GM19468 (cell line): ENCODE measurements at regions not wholly inside any gene's neighbourhood (a gene's known extent, or its start where the extent isn't known, plus 50 kb on each side); places are given as distances from the start of the nearest gene placed in this dataset.
"Not testable (repeated sequence)": the region's sequence is repeated elsewhere in the genome, so short reads cannot be mapped to it uniquely, and the experiment has no call there.

Experiments used
- ATAC-seq: cut with Tn5 transposase; IDR thresholded peaks from one replicate; pipeline ENCODE4 v1.9.1; 2021; ENCODE audit warnings: mild to moderate bottlenecking, moderate library complexity, moderate number of reproducible peaks; ENCODE audit not compliant: unreplicated experiment; ENCODE audit errors: extremely low read depth

DNA sequence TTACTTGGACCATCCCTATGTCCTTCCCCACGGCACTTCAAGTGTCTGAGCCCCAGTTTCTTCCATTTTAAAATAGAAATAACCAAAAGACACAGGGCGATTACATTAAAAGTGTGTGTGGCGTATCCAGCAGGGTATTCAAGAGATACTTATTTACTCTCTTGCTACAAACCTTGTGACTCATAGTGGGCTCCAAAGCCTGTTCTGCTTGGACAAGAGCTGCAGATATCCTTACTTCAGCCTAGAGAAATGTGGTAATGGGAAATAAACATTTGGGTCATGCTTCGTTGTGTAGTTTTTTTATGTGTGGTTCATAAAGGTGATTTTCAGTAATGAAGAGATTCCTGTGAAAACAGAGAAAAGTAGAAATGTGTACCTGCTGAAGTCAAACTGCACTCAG lies 288.9 kb upstream of the CDH11 start:
- no peak for ATAC-seq

DNA sequence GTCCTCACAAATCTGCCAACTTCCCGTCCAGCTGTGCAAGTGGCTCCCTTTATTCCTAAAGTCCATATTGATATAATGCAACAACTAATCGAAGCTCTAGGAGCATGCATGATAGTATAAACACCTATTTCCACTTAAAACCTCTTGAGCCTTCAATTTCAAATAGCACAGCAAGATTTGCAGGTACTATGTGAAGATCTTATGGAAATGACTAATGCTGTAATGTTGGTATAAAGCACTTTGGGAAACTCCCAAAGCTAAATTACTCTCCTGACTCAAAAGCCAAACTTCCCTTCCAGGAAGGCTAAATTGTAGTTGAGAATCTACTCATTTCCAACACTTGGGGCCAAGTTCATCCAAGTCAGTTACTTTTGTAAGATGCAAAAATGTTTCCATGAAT lies 287.6 kb upstream of the CDH11 start:
- no peak for ATAC-seq

DNA sequence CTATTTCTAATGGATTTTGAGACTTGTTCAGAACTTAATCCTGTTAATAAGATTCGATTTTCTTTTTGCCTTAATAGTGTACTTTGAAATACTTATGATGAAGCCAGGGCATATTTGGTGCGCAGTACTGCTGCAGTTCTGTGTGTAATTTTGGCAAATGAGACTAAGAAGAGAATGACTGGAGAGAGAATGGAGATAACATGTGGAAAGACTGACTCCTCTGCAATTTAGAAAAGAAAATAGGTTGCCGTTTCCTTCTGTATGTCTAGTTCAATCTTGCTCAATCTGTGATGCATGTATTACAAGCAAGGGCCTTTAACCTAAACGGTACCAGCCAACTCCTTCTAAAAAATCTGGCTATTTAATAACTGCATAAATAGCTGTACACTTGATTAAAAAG lies 285.1 kb upstream of the CDH11 start:
- ATAC-seq, result no peak

DNA sequence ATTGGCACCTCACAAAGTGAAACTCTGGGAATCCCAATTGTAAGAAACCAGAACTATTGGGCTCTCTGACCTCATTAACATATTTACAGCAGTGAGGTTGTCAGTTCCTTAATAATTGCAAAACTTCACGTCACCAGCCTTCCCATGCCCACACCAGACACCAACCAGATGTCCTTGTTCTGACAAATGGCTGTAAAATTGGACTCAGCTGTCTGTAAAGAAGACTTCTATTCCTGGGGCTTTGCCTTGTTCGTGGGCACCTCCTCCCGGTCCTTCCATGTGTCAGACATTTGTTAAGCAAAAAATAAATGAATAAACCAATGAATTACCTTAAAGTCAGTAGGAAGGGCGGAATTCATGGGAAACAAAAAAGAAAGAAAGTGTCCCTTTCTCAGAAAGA lies 284.3 kb upstream of the CDH11 start:
- no peak for ATAC-seq

DNA sequence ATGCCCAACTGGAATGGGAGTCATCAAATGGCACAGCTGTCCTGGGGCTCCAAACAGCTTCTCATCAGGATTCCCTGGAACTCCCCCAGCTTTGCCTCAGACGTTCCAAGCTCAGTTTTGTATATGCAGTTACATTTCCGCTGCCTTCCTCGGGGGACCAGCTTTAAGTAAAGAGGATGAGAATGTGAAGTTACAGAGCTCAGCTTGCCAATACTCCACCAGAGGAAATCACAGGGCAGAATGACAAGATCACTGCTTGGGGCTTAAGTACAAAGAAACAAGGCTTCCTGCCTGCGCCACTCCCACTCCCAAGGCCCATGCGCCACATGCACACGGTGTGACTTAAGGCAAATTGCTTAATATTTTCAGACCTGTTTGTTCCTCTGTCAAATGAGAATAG lies 272.4 kb upstream of the CDH11 start:
- no peak for ATAC-seq

DNA sequence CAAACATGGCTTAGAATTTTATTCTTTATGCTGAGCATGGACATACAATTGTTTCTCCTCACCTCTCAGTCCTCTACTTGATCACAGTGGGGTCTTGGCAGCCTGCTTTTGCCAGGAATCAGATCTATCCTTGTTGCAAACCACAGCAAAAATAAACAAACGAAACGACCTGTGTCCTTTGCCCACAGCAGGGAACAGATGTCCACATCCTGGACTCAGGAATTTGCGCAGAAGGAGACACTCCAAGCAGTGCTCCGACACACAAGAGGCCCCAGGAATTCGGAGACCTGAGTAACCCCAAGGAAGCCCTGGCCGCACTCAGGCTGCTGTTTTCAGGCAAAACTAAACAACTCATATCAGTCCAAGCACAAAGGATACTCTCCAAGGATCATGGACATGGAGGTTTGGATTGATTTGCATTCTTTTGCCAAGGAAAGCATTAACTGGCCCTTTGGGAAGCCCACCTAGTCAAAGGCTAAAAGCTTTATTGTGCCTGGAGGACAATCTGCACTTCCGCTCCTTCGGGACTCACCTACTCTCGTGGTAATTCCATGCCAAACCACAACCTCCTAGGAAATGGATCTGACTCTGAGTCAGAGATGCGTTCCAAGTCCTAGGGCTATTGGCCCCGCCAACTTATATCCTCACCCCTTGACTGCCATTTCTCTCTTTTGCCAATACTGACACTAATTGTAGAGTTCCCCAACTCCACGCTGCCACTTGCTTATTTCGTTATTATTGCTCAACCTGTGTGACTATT lies 271.1 kb upstream of the CDH11 start:
- no peak for ATAC-seq

DNA sequence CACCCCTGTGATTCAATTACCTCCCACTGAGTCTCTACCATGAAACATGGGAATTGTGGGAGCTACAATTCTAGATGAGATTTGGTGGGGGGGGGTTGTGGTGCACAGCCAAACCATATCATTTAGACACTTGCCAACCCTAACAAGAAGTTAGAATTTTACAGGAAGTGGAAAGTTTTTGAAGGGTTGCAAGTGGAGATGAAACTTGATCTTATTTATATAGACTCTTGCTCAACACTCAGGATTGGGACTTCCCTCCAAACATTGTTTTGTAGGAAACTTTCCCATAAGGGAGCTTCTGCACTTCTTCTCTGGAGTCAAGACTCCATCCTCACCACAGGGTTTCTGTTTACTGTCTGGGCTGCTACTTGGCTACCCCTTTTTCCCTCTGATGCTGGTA lies 266.7 kb upstream of the CDH11 start:
- no peak for ATAC-seq

DNA sequence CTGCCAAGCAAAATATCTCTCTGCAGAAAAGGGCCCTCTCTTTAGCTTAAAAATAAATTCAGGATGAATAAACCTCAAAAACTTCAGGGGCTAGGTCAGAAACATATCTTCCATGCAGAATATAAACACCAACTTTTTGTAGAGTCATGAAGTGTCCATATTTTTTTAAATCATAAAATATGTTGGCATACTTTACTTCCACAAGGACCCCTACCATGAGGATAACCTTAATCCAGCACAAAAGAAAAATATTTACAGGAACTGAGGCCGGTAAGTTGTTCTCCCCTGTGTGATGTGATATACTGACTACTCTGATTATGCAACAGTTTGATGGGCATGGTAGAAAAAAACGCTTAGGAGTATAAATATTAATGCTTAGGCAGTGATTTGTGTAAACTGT lies 264.8 kb upstream of the CDH11 start:
- no peak for ATAC-seq

DNA sequence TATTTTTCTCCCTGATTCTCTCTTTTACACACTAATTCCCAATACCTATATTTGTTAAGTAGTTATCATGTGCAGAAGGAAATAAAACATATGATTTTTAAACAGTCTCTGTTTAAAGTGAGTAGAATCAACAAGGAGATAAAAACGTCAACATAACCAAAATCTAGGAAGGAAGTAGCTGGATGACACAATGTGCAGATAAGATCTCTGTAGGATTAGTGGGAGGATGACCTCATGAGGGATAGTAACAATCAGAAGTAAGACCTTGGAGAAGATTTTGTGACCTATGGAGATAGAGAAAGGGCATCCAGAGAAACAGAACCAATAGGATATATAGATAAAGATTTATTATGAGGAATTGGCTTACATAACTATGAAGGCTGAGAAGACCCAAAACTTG lies 262.6 kb upstream of the CDH11 start:
- ATAC-seq, result no peak

DNA sequence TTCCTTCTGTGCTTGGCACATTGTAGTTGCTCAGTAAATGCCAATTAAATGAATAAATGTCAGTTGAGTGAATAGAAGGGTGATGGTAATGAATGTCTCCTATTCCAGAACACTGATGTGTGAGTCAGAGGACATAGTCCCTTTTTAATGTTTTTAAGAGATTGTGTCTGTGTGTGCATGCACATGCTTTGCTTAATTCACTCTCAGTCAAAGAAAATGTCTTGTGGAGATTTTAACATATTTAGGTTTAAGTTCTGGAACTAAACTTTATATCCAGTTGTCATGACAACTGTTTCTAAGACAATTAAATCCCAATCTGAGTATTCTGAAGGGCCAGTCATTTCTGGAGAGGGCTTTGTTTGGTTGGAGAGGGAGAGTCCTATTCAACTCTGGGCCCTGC lies 255.3 kb upstream of the CDH11 start:
- no peak for ATAC-seq

DNA sequence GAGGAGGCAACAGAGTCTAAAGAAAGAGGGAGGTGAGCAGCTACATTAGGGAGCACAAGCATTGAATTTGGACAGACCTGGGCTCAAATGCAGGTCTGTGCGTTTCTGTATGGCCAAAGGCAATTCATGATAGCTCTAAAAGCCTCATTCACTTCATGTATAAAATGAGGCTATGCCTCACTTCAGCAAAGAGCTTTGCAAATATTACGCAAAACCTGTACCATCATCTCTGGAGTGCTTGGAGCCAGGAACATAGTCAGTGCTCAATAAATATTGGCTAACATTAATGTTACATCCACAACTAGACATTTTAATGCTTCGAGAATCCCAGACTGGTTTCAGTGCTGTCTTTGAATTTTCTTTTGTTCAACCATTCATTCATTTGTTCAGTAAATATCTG lies 254.7 kb upstream of the CDH11 start:
- no peak for ATAC-seq

DNA sequence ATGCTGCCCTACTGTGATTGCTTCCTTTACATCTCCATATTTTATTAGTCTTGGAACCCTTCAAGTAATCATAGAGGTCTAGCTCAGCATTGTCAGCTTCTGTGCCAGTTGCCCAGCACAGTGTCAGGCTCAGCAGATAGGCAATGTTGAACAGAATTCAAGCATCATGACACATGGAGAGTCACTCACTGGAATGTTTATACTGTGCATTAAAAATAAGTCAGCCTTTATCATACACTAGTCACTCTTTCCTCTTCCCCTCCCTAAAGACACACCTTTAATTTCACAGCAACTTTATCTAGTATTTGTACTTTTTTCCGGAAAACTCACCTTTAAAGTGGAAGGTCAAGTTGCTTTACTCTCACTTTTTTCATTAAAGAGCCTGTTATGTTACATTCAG lies 253.8 kb upstream of the CDH11 start:
- no peak for ATAC-seq

DNA sequence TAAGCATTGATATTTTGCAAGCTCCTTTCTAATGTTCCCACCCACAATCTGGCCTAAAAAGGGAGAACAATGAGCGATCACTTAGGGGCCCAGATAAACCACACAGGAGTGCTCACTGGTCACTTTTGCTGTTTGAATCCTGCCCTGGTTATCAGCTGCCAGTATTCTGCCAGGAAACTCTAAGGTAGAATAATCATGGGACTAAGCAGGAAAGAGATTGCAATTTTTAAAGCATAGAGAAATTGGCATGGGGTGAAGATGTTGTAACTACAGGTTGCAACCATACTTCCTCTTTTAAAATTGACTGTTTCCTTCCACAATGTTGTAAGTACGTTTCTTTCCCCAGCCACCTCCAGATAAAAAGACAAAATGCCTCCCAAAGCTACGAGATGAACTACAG lies 251.2 kb upstream of the CDH11 start:
- no peak for ATAC-seq

DNA sequence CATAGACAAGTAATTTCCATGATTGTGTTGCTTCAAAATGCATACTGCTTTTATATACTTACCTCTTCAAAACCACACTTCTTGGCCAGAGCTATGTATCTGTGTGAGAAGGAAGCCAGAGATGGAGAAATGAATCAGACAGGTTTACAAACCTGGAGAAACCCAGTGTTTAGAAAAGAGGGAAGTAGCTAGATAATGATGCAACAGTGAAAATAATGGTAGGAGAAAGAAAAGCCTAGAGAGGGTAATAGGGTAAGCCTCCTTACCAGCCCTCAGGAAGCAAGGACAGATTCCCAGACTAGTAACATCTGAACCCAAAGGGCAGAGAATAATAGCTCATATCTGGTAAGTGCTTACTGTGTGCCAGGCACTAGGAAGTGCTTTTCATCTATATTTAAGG lies 250.3 kb upstream of the CDH11 start:
- ATAC-seq, result no peak

DNA sequence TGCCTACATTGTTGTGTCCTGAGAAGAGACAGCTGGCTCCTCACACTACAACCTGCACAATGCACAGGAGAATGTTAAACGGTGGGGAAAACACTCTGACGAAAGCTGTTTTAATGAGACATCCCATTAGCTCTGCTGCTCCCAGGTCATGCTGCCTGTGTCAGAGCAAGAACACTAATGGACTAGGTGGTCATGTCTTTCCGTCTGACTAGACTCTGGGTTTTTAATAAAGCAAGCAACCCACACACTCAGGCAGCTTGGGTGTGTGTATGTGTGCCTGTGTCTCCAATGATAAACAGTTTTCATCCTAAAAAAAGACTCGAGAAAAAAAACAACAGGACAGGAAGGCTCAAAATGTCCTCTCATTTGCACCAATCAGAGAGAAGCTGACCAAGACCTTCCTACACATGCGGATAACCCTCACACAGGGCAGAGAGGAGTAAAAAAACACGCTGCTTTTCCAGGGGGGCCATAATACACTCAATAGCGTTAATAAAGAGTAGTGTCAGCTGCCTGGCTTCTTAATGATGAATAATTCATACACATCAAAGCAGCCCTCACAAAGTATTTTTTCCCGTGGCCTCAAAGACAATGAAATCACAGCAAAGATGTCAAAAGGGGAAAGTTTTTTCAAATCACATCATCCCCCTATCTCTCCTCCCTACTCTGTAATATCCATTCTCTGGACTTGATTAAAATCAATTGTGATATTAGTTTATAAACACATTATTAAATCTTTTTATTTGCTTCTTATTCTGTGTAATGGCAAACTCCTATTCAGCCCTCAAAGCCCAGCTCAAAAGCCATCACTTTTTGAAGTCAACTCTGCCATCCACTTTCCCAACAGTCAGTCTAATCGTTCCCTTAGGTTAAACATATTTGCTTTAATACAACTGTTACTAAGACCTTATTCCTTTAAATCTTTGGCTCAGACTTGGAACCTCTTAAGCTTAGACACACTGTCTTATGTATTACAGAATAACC lies 244.2 kb upstream of the CDH11 start:
- no peak for ATAC-seq

DNA sequence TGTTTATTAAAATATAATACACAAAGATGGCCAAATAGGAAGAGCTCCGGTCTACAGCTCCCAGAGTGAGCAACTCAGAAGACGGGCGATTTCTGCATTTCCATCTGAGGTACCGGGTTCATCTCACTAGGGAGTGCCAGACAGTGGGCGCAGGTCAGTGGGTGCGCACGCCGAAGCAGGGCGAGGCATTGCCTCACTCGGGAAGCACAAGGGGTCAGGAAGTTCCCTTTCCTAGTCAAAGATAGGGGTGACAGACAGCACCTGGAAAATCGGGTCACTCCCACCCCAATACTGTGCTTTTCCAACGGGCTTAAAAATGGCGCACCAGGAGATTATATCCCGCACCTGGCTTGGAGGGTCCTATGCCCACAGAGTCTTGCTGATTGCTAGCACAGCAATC lies 234.9 kb upstream of the CDH11 start:
- ATAC-seq, result not testable (repeated sequence)

DNA sequence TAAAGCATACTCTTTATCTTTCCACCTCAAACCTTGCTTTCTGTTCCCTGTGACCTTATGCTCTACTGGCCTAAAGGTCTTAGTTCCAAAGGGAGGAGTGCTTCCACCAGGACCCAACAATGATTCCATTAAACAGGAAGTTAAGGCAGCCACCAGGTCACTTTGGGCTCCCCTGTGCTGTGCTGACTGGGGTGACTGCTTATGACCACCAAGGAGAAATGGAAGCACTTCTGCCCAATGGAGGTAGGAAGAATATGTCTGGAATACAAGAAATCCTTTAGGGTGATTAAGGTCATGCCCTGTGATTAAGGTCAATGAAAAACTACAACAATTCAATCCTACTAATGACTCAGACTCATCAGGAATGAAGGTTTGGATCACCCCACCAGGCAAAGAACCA lies 233.8 kb upstream of the CDH11 start:
- ATAC-seq, result no peak

DNA sequence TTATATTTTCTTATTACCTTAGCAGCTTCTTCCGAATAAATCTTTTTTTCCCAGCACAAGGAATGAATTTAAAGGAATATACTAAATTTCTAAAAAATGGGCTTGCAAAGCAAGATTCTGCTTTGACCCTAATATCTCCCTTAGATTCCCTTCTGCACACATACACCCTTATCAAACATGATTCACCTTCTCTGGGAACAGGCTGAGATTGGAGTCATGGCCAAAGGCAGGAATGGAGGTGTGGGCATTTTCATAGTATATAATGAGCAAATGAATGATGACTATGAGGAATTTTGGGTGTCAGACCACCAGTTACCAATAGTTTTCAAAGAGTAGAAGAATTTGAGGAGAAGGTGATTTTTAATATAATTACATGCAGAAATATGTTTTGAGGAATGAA lies 231.3 kb upstream of the CDH11 start:
- no peak for ATAC-seq

DNA sequence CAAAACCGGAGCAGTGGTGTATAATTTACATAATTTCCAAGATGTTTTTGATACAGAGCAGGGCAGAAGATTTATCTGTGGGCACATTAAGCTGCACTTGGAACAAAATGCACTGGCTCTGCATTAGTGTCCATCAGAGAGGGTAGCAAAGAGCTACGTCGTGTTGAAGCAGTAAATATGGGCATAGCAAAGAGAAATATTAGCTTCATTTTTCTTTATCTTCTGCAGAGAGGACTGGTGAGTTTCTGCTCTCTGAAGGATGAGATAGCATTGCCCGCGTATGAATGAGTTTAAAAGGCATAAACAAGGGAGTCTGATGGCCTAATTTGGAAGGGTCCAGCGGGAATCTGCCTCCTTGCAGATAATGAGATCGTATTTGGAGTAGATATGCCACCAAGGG lies 227.8 kb upstream of the CDH11 start:
- no peak for ATAC-seq

DNA sequence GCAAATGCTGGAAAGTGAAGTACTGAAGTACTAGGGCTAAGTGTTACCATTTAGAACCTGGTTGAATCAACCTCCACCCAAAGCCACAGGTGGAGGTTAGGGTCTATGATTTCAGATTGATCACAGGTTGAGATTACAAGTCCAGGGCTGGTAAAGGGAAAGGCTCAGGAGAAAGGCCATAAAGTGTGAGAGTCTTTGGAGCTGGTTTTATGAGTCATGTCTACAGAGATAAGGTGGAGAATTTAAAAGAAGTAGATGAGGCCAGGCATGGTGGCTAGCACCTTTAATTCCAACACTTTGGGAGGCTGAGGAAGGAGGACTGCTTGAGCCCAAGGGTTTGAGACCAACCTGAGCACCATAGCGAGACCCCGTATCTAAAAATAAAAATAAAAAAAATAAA lies 221.7 kb upstream of the CDH11 start:
- ATAC-seq, result no peak

DNA sequence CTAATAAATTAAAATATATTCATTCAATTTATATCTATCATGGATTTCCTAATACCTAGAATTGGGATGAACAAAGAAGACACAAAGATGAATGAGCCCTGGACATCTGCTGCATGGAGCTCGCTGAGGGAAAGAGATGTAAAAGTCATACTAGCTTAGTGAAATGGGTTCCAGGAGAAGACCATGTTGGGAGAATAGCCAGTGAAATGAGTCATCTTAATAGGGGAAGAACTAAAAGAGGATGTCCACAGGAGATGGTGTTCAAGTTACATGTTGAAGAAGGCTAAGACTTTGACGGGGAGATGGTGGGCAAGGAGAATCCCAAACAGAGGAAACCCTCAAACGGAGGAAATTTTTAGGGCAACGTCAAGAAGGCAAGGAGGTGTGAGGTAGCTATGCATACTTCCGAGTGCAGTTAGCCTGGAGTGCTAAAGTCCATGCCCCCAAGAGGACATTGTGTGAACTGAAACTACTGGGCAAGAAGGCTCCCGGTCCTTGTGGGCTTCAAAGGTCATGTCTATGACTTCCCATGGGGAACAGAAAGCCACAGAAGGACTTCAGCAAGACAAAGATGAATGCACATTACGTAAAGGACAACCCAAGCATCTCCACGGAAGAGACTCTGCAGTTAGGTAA lies 220.5 kb upstream of the CDH11 start:
- ATAC-seq, result no peak
